ENCODE measurements at regions not wholly inside any gene's neighbourhood (a gene's known extent, or its start where the extent isn't known, plus 50 kb on each side); places are given as distances from the start of the nearest gene placed in this dataset.

GRCh38 chr1:157193219-157193618, 55.0 kb upstream of the ETV3 start:
- Histone ChIP-seq H3K9ac (ENCODE audit: low read depth in 2 of 2, low read length in 2 of 2) (no peak overlapping the region), H3K27ac (no peak overlapping the region), H3K4me1 (no peaks in the 10 kb centered on the region), H3K27me3 (peaks cover 6% of the 10 kb centered on the region), H3K9me3 (no peaks in the 10 kb centered on the region), H3K4me3 (no peak overlapping the region), H3K36me3 (no peaks in the 10 kb centered on the region)
- intact Hi-C loops (cut with DNase I), result loop anchor here (5.0 to 10.0 kb wide), 2 partner anchors 182 to 299 kb away; no protein-coding TSS in a partner anchor
- no peak for TF ChIP-seq CTCF (IDR thresholded peaks at IDR 0.05)
- no peak for DNase-seq

DNA sequence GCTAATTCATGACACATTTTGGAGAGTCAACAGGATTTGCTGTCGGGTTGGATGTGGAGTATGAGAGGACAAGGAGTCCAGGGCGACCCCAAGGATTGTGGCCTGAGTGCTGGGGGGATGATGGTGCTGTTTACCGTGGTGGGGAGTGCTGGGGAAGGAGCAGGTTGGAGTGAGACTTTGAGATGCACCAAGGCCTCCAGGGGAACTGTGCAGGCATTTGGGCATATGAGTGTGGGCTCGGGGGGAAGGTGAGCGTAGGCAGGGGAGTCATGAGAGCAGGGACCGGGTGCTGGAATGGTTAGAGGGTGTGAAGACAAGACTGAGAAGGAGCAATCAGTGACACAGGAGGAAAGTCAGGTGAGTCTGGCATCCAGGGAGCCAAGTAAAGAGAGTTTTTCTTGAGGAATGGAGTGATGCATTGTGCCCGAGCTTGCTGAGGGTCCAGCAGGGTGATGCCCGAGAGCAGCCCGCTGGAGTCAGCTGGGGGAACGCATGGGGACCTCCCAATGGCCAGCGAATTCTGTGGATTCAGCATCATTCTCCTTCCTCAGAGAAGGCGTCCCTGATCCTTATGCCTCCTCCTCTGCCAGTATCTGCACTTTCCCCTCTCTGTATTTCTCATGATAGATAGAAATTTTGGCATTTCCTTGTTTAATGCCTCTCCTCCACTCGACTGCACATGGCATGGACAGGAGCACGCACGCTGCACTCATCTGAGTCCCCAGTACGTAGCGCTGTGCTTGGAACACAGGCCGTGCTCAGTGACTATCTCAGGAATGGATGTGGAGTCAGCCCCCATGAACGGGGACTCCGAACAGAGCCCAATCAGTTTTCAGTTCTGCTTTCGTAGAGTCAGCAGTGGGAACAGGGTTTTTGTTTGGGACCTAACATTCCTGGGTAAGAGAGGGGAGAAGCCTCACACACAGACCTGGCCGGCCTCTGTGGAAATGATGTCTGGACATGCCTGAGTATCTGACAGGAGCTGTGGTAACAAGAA, 52.1 kb upstream of the ETV3 start:
- H3K9me3 ChIP-seq, result no peaks in the 10 kb centered on the region
- no peak for TF ChIP-seq CTCF (IDR thresholded peaks at IDR 0.05)
- intact Hi-C loops (cut with DNase I), result loop anchor here (5.0 to 10.0 kb wide), 2 partner anchors 185 to 302 kb away; no protein-coding TSS in a partner anchor
- H3K27ac ChIP-seq, result no peak overlapping the region
- no peaks in the 10 kb centered on the region for H3K36me3 ChIP-seq
- H3K4me1 ChIP-seq, result no peaks in the 10 kb centered on the region
- peaks cover 5% of the 10 kb centered on the region for H3K27me3 ChIP-seq
- H3K4me3 ChIP-seq, result no peak overlapping the region
- no peak for DNase-seq
- no peak overlapping the region for H3K9ac ChIP-seq (ENCODE audit: low read depth in 2 of 2, low read length in 2 of 2)

GRCh38 chr1:157189096-157189495, 50.9 kb upstream of the ETV3 start:
- Histone ChIP-seq H3K27me3 (no peaks in the 10 kb centered on the region), H3K9me3 (no peaks in the 10 kb centered on the region), H3K27ac (no peak overlapping the region), H3K36me3 (no peaks in the 10 kb centered on the region), H3K4me1 (no peaks in the 10 kb centered on the region), H3K4me3 (no peak overlapping the region), H3K9ac (ENCODE audit: low read depth in 2 of 2, low read length in 2 of 2) (no peak overlapping the region)
- intact Hi-C loops (cut with DNase I), result no loop called here
- DNase-seq, result no peak
- no peak for TF ChIP-seq CTCF (IDR thresholded peaks at IDR 0.05)
